ENCODE measurements at regions not wholly inside any gene's neighbourhood (a gene's known extent, or its start where the extent isn't known, plus 50 kb on each side); places are given as distances from the start of the nearest gene placed in this dataset.

GRCh38 chr6:168208854-168209253 is 110.7 kb downstream of the DACT2 start:
- TF ChIP-seq CTCF (IDR thresholded peaks at IDR 0.05) = no peak

GRCh38 chr6:168208402-168208801 is 111.2 kb downstream of the DACT2 start:
- Histone ChIP-seq H3K4me3 (no peak overlapping the region), H3K36me3 (ENCODE audit: insufficient read depth in 1 of 2, low read depth in 1 of 2) (no peaks in the 10 kb centered on the region), H3K4me1 (no peaks in the 10 kb centered on the region), H3K27me3 (ENCODE audit: insufficient read depth in 3 of 3, low read length in 2 of 3) (peaks cover 0 to 5% (median 1%) of the 10 kb centered on the region in 3 donors), H3K27ac (no peak overlapping the region), H3K9me3 (peaks cover 4% of the 10 kb centered on the region)
- WGBS, 3 donors = 66 to 69% (median 69%) methylated on average over 8 of the region's 8 CpGs
- no peak for ATAC-seq
- TF ChIP-seq CTCF (IDR thresholded peaks at IDR 0.05) = no peak
- DNase-seq = no peak
- intact Hi-C loops (cut with DNase I) = no loop called here

More at GRCh38 chr6:168208854-168209253, 110.7 kb downstream of the DACT2 start:
- Histone ChIP-seq H3K36me3 (ENCODE audit: insufficient read depth in 1 of 2, low read depth in 1 of 2) (no peaks in the 10 kb centered on the region), H3K4me3 (no peak overlapping the region), H3K27me3 (ENCODE audit: insufficient read depth in 3 of 3, low read length in 2 of 3) (peaks cover 0 to 5% (median 1%) of the 10 kb centered on the region in 3 donors), H3K9me3 (peaks cover under 1% of the 10 kb centered on the region), H3K4me1 (no peaks in the 10 kb centered on the region), H3K27ac (no peak overlapping the region)
- 81 to 89% (median 89%) methylated on average over 10 of the region's 10 CpGs for WGBS, 3 donors
- no peak for ATAC-seq
- intact Hi-C loops (cut with DNase I) = no loop called here
- no peak for DNase-seq

DNA sequence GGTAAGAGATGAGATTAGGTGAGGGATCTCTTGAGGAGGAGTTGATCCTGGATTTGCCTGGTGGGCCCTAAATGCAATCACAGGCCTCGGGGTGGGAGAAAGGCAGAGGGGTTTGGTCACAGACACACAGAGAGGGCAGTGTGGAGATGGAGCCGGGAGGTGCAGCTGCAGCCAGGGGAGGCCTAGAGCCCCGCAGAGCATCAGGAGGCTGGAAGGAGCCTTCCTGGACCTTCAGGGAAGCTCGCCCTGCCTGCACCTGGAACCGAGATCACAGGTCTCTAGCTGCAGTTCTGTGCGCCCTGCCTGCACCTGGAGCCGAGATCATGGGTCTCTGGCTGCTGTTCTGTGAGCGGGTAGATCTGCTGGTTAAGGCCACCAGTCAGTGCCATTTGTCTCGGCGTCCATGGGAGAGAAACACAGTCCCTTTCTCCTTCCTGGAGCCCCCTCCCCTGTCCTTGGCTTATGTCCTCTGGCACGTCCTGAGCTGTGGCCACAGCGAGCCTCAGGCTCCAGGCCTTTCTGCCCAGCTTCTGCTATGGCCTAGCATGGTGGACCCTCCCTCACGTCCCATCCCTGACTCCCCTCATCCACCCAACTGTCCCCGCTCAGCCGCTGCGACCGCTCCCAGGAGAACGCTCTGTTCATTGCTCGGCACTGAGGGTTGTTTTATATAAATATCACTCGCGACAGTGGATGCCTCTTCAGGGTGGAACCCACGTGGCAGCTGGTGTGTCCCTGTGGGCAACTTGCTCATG is 112.0 kb downstream of the DACT2 start:
- Histone ChIP-seq H3K27ac (no peak overlapping the region), H3K4me1 (no peaks in the 10 kb centered on the region), H3K36me3 (ENCODE audit: insufficient read depth in 1 of 2, low read depth in 1 of 2) (no peaks in the 10 kb centered on the region), H3K9me3 (peaks cover 4% of the 10 kb centered on the region), H3K4me3 (no peak overlapping the region), H3K27me3 (ENCODE audit: insufficient read depth in 3 of 3, low read length in 2 of 3) (peaks cover 0 to 5% (median 1%) of the 10 kb centered on the region in 3 donors)
- no peak for DNase-seq
- WGBS, 3 donors = 81 to 90% (median 90%) methylated on average over 22 of the region's 22 CpGs
- TF ChIP-seq CTCF (IDR thresholded peaks at IDR 0.05) = no peak
- ATAC-seq = no peak
- intact Hi-C loops (cut with DNase I) = no loop called here

DNA sequence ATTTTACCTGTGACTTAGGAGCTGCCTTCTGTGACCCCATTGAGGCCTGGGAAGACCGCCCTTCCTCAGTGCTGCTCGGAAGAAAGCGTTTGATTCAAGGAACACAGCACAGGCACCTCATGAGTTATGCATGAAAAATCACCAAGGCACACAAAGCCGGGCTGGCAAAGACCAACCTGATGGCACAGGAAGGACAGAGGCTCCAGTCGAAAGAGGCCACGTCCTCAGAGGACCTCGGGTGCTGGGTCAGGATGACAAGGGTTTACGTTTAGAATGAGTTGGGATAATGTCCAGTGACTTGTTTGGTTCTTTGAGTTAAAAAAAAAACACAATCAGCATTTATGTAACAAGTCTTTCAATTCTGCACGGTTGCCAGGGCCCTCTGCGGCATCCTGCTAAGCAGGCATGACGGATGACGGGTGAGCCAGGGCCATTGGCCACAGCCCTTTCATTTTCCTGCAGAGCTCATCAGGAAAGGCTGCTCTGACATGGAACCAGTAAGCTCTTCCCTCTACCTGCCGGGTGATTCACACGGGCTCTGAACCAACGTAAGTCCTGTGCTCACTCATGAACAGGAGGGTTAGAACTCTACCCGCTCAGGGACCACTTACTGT is 112.8 kb downstream of the DACT2 start:
- no peak for TF ChIP-seq CTCF (IDR thresholded peaks at IDR 0.05)
- intact Hi-C loops (cut with DNase I) = no loop called here
- Histone ChIP-seq H3K36me3 (ENCODE audit: insufficient read depth in 1 of 2, low read depth in 1 of 2) (no peaks in the 10 kb centered on the region), H3K27me3 (ENCODE audit: insufficient read depth in 3 of 3, low read length in 2 of 3) (peaks cover 0 to 5% (median 1%) of the 10 kb centered on the region in 3 donors), H3K4me3 (no peak overlapping the region), H3K4me1 (no peaks in the 10 kb centered on the region), H3K9me3 (peaks cover 4% of the 10 kb centered on the region), H3K27ac (no peak overlapping the region)
- ATAC-seq (no peak), DNase-seq (no peak)
- WGBS, 3 donors = 52 to 71% (median 53%) methylated on average over 16 of the region's 16 CpGs
